ENCODE measurements at regions not wholly inside any gene's neighbourhood (a gene's known extent, or its start where the extent isn't known, plus 50 kb on each side); places are given as distances from the start of the nearest gene placed in this dataset.

DNA sequence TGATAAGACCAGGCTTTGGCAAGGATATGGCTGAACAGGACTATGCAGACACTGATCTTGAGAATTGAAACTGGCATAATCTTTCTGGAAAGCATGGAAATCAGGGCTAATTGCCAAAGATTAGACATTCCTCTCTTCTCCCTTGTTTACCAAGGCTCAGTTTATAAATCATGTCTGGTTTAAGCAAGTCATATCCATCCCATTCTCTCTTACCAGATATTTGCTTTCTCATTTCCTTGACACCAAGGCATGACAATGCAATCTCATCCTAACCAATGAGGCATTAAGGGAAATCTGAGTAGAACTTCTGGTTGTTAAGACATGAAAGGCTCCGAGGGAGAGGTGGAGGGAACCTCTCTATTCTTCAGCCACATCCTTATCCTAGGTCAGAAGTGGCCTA, 110.3 kb upstream of the CEP85L start:
- DNase-seq, result peak; percentile 25

GRCh38 chr6:118758946-118759345, 107.6 kb upstream of the CEP85L start:
- no peak for DNase-seq

GRCh38 chr6:118755941-118756646, 104.7 kb upstream of the CEP85L start:
- no peak for DNase-seq

DNA sequence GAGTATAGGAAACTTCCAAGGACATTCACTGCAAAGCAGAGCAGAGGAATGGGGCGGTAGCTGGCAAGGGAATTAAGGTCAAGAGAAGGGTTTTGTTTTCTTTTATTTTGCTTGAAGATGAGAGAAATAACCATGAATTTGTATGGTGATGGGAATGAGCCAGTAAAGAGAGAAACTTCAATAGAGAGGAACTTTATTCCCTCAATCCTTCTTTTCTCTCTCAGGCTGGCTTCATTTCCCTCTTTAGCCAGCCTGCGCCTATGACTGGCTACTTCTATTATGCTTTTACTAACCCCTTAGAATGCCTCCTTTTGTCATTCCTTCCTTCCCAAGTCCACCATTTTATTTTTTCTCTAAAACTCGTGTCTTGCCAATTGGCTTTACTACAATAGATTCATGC, 101.4 kb upstream of the CEP85L start:
- no peak for DNase-seq

DNA sequence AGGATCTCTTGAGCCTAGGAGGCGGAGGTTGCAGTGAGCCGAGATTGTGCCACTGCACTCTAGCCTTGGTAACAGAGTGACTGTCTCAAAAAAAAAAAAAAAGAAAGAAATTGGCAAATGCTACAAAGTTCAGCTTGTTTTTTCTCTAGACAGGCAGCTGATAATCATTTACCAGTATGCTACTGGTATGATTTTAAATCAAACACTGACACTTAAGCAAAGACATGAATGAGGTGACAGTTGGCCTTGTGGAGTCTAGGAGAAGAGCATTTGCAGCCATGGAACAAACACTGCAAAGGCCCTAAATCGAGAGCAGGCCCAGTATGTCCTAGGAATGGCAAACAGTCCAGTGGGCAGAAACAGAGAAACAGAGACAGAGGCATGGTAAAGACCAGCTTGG, 99.7 kb upstream of the CEP85L start:
- no peak for DNase-seq

GRCh38 chr6:118750143-118750542, 98.8 kb upstream of the CEP85L start:
- peak; percentile 36 for DNase-seq

- DNase-seq, result no peak
Observed at GRCh38 chr6:118748311-118749062, 97.1 kb upstream of the CEP85L start.

DNA sequence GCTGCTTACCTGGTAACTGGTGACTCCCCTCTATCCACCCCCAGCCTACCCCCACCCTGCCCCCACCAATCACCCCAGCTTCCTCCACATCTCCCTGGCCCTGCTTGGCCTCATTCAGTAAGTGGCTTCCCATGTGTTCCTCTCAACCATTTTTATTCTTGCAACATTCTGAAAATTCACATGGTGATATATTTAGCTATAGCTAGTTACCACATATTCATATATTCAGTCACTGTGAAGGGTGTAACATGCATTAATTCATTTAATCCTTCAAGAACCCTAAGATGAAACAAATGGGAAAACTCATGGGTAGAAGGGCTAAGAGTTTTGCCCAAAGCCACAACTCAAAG, 95.4 kb upstream of the CEP85L start:
- no peak for DNase-seq

GRCh38 chr6:118746145-118746824, 94.9 kb upstream of the CEP85L start:
- DNase-seq, result peak; percentile 69

DNA sequence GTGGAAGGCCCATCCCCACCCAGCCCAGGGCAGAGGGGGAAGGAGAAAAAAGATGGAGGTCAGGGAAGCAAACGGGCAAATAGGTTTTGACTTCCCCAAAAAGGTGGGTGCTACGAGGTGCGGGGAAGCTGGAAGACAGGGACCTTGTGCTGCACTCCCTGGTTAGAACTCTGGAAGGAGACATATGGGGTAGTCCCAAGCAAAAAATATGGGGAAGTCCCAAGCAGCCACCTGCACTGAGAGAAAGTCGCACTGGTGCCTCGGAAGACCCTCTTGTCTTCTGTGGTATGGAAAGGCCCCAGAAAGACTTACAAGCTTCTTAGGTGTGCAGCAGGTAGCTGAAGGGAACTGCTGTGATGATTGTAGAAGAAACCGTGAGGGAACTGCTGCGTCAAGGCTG, 93.8 kb upstream of the CEP85L start:
- DNase-seq, result no peak

- DNase-seq, result no peak
Observed at GRCh38 chr6:118744261-118744941, 93.0 kb upstream of the CEP85L start.

DNA sequence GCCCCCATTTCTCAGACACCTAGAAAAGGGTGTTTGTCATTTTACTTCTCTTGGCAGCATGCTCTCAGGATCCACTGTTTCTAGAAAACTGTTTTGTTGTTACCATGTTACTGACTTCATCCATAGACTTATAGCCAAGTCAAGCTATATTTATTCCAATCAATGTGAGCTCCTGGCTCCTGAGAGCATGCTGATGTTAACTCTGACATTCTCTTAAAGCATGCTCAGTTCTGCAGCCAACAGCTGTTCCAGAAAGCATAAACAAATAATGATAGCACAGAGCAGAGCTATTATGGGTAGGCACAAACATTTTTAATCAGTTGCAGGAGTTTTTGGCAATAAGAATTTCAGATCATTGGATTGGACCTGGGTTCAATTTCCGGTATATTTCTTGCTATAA, 92.4 kb upstream of the CEP85L start:
- DNase-seq, result no peak

GRCh38 chr6:118740372-118740771, 89.0 kb upstream of the CEP85L start:
- peak; percentile 64 for DNase-seq

DNA sequence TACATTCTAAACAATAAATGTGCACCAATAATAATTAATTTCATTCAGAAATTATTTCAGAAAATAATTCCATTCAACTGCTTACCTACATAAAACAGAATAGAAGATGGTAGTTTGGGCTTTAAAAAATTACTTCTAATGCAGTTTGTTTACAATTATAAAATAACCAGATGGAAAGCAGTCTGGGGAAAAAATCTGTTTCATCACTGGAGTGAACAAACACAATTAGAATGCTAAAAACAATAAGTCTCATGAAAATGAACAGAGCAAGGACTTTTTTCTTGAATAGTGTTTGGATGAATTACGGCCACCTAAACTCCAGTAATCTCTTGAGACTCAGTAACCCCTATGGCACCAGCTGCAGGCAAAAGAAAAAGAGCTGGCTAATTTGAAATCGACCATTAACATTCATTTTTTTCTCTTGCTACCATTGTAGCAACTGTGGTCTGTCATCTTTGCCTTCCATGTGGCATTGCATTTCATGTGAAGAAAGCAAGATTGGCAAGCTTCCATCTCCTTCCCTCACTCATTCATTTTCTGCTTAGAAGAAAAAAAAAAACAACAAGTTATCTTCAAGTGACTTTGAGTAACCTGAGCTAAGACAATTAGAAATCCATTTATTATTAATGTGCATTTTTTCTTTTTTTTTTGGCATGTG, 88.4 kb upstream of the CEP85L start:
- DNase-seq, result peak; percentile 61

DNA sequence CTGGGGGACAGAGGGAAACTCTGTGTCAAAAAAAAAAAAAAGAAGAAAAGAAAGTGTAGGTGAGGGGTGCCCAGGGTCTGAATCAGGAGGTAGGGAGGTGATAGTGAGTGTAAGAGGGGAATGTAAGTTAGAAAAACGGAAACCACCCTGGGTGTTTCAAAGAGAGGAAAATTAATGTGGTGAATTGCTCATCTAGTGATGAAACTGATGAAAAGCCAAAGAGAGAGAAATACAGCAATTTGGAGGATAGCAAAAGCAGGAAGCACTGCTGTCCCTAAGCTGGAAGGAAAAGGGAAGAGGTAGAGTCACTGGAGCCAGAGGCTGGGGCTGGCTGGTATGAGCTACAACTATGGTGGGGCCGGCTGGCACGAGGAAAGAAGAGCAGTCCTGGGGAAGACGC, 85.0 kb upstream of the CEP85L start:
- no peak for DNase-seq

GRCh38 chr6:118735320-118735719, 83.9 kb upstream of the CEP85L start:
- DNase-seq, result peak; percentile 30

- peak; percentile 42 for DNase-seq
Observed at GRCh38 chr6:118725944-118726343, 74.6 kb upstream of the CEP85L start.

- peak; percentile 38 for DNase-seq
Observed at GRCh38 chr6:118724211-118724610, 72.8 kb upstream of the CEP85L start.

DNA sequence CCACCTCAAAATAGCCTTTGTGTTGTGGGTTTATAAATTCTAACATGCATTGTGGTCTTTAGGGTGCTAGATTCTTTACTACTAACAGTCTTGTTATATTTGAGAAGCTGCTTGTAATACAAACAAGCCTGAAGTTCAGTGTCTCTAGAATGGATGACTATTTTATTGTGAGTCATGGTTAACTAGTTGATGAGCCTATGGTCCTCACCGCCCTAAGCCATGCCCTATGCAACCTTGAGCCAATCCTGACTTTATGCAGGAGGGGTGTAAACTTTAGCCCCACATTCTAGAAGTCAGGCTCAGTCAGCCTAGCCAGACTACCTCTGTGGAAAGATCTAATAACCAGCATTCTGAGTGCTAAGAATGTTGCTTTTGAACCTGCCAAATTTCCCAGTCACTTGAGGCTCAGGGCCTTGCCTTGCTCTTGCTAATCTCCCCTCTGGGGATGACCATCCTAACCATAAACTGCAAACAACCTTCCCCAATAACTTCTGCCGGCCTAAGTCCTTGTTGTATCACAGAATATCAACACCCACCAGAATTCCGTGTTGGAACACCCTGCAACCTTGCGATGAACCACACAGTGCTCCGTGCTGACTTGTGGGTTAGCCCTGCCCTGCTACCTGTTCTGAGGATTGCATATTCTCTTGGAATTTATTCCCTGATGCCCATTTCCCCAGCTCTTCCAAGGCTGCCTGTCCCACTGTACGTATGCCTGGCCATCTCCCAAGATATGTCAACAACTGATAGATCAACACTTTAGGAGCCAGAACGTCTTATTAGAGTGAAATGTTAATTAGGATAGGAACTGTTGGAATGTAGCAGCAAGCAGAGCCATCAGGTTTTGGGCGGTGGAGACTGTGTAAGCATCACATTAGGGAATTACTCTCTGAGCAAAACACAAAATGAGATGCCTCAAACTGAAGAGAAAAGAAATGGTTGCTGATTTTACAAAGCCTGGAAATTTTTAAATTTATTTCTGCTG, 71.7 kb upstream of the CEP85L start:
- DNase-seq, result no peak

GRCh38 chr6:118720125-118720473, 68.7 kb upstream of the CEP85L start:
- DNase-seq, result no peak

GRCh38 chr6:118719351-118720124, 68.1 kb upstream of the CEP85L start:
- DNase-seq, result no peak
